H54 (cell line): ENCODE measurements at regions not wholly inside any gene's neighbourhood (a gene's known extent, or its start where the extent isn't known, plus 50 kb on each side); places are given as distances from the start of the nearest gene placed in this dataset.

ENCODE experiments used
- DNase-seq: peaks from one replicate; pipeline ENCODE4 v3.0.0; 2011; ENCODE audit warnings: low spot score, mixed read lengths; ENCODE audit not compliant: insufficient read length
- FAIRE-seq: peaks from 3 replicates; lab custom pipeline; 2011; peaks lifted over from hg19 to GRCh38; lab: Jason Lieb, UNC
- POLR2A ChIP-seq: IDR thresholded peaks from 2 replicates; pipeline ENCODE4 v1.6.1; 2011; ENCODE audit warnings: low read depth, mild to moderate bottlenecking, low read length

DNA sequence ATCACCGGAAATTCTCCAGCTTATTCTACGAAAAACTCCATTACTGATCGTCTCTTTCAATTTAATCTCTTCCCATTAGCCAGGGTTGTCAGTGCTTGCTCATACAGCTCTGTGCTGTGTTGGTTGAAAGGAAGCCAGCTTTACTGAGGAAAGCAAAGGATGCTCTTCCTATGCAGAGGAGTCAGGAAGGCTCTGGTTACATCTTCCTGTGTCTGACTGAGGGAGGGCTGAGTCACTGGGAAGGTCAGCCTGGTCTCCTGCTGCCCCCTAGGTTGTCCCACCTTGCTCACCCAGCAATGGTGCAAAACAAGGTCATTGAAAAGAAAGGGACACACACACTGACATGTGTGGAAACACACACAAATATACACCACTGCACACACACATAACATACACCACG is 975.6 kb downstream of the DCDC2C start:
- DNase-seq: no peak
- FAIRE-seq: no peak
- no peak for TF ChIP-seq POLR2A

DNA sequence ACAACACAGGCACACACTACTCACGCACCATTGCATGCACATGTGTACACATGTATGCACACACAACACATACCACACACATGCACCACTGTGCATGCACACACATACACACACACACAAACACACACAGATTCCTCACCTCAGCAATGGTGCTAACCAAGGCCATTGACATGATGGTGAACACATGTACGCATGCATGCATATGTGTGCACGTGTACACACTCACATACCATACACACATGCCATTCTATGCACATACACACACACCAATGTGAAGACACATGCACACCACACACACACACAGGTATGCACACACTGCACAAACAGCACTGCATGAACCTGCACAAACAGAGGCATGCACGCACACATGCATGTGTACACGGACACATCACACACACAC is 976.0 kb downstream of the DCDC2C start:
- FAIRE-seq: no peak
- TF ChIP-seq POLR2A: no peak

DNA sequence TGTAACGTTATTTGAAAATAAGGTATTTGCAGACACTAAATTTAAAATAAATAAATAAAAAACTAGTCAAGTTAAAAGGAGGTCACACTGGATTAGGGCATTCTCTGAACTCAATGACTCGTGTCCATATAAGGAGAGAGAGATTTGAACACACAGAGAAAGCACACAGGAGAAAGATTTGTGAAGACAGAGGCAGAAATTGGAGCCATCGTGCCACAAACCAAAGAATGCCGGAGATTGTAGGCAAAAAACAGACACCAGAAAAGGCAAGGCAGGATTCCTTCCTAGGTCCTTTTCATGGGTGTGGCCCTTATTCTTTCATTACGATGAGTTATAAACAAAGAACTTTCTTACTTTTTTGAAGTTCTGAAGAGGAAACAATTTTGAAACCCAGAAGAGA is 981.5 kb downstream of the DCDC2C start:
- DNase-seq (no peak), FAIRE-seq (no peak)
- no peak for TF ChIP-seq POLR2A

More for the DNA sequence above, 976.0 kb downstream of the DCDC2C start:
- no peak for DNase-seq

DNA sequence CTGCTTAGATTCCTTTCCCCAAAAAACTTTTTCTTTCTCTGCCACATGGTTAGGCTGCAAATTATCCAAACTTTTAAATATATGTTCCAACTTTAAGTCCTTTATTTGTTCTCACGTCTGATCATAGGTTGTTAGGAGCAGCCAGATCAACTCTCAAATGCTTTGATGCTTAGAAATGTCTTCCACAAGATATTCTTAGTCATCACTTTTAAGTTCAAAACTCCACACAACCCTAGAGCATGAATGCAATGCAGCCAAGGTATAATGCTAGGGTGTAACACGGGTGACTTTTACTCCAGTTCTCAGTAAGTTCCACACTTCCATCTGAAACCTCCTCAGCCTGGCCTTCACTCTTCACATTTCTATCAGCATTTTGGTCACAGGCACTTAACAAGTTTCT is 987.5 kb downstream of the DCDC2C start:
- no peak for TF ChIP-seq POLR2A
- FAIRE-seq: no peak
- DNase-seq: no peak

DNA sequence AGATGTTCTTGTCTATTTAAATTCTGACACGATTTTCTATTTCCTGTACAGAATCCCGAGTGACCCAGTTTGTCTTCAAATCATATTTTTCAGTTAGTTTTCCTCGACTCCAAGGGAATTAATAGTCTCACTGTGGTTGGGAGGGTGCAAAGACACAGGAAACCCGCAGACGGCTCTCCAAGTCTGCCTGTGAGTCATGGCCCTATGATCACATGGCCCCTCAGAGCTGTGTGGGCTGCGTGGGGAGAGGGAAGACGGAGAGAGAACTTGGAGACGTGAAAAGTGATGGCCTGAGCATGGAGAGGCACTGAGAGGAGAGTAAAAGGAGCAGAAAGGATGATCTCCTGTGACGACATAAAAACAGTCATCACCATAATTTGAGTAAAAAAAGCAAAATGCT is 989.9 kb downstream of the DCDC2C start:
- no peak for TF ChIP-seq POLR2A
- no peak for FAIRE-seq
- no peak for DNase-seq

DNA sequence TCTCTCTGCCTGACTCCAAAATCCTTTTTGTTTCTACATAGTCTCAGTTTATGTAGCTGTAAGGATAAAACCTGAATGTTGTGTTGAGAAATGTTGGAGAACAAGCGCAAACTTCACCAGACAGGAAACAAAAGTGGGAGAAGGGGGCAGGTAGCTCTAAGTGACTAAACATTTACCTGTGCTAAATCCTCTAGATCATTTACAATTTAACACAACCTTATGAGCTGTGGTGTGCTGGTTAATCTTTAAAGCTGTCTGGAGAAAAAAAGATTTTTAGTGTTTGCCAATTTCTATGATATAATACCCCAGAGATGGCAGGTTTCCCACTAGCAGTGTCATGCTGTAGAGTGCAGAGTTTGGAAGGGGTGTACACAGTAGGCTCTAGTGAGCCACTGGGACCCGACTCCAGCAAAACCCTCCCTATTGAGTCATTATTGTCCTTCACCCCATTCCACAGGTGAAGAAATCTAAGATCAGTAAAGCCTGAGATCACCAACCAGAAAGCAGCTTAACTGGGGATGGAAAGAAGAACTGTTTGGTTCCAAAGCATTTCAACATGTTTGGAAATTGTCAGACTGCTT is 992.0 kb downstream of the DCDC2C start:
- TF ChIP-seq POLR2A: no peak
- FAIRE-seq: no peak
- no peak for DNase-seq

DNA sequence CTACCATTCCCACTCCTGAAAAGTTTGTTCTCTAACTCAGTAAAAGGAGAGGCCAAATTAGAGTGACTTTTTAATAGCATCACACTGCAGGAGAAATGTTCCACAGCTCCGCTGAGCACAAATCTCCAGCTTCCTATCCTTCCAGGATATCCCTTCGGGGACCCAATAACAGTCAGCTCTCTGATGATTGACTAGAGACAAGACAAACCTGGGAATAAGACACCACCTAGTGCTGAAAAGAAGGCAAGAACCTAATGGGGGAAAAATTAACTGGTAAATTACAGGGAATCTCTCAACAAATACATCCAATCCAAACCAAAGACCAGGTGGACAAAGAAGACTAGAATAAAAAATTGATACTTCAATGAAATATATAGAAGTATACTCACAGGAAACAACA is 977.1 kb upstream of the SOX11 start:
- TF ChIP-seq POLR2A: no peak
- FAIRE-seq (no peak), DNase-seq (no peak)

DNA sequence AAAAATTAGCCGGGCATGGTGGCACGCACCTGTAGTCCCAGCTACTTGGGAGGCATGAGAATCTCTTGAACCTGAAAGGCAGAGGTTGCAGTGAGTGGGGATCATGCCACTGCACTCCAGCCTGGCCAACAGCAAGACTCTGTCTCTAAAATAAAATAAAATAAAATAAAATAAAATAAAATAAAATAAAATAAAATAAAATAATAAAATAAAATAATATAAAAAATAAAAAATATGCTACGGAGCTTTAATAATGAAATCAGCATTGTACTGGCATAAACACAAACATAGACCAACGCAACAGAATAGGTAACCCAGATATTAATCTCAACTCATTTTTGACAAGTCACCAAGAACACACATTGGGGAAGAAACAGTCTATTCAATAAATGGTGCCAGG is 973.4 kb upstream of the SOX11 start:
- DNase-seq (no peak), FAIRE-seq (no peak)
- no peak for TF ChIP-seq POLR2A

DNA sequence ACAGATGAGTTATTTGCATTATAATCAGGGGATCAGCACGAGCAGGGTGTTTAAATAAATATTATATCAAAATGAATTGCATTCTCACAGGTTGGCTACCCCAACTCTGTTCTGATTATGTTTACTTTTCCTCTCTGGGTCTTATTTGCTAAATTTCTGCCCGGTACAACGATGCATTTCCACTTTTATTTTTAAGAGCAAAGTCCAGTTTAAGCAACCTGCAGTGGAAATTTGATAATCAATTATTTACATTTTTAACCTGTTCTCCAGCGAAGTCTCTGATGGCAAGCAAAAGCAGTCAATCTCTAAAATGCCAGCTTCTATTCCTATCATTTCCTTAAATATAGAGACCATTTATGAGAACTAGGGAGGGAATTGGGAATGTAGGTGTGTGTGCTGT is 966.6 kb upstream of the SOX11 start:
- no peak for DNase-seq
- no peak for FAIRE-seq
- TF ChIP-seq POLR2A: no peak

DNA sequence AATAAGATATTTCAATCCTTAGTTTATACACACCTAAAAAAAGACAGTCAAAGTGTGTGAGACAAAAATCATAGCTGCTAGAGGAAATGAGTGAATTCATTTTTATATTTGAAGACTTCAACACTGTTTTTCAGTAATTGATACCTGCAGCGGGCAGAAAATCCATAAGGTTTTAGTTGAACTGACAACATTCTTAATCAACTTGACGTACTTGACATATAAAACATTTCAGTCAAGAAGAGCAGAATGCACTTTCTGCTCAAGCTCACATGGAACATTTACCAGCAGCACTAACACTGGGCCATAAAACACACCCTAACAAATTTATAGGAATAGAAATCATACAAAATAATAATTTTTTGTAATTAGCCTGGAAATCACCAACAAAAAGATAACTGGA is 959.6 kb upstream of the SOX11 start:
- no peak for FAIRE-seq
- DNase-seq: no peak
- TF ChIP-seq POLR2A: no peak

DNA sequence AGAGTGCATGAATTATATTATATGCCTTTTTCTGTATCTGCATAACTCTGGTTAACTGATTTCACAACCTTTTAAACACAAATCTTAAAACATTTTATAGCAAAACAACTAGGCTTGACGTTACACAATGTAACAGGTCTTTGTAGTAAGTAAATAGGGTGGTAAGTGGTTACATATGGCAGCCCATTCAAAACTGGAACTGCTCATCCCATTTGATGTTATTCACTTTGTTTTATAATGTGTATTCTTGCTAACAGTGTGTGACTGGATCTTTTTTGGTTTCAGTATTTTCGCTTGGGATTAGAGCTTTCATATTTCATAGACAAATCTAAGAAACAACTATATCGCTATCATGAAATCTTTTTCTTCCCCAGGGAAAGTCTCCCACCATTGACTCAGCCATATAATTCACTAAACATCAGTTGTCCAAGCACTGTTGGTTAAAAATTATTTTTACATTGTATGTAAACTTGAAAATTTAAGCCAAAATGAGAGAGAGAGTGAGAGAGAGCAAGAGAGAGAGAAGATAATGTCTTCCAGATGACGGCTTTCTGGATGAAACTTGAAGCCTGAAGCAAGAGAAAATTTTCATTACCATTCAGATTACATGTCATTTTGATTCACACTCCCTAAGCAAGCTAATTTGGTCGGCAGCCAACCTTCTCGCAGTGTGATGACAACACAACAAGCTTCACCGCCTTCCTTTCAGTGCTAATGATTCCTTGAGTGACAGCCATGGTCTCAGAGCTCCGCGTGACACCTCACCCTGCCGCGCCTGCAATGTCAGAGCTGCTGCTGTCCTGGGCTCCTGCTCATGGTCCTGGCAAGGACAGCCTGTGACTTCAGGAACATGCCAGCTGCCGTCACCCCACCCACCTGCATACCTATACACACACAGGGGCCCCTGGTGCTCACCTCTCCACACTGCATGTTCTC is 946.9 kb upstream of the SOX11 start:
- FAIRE-seq (no peak), DNase-seq (no peak)
- TF ChIP-seq POLR2A: no peak

DNA sequence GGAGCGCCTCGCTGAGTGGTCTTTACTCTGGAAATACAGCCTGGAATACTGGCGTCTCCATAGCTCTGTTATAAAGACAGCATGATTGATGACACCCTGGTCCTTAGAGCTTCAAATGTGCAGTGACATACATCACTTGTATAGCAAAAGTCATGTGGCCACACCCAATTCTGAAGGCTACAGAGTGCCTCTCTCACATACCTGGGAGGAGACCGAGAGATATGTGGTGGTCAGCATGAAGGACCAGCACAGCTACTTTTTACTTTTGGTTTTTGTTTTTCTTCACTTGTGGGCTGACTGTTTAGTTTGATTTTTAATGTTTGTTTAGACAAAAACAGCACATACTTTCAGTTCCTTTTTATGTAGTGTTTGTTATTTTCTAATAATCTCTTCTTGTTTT is 938.5 kb upstream of the SOX11 start:
- TF ChIP-seq POLR2A: no peak
- FAIRE-seq (no peak), DNase-seq (no peak)

DNA sequence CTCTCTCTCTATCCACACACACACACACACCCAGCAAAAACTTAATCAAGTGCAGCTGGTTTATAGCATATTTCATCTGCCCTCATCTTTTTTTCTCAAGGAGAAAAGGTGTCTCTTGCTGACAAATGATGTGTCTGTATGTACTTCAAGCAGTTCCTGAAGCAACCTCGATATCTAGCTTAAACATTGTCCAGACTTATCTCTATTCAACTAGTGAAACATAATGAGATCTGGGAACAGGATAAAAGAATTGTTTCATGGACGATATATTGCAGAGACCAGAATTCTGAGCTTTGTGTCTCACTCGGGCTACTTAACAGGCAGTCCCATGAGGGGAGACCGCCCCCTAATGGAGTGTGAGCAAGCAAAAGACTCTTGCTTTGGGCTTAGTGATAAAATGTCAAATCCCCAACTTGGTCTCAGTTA is 929.2 kb upstream of the SOX11 start:
- no peak for TF ChIP-seq POLR2A
- no peak for DNase-seq
- FAIRE-seq: no peak

DNA sequence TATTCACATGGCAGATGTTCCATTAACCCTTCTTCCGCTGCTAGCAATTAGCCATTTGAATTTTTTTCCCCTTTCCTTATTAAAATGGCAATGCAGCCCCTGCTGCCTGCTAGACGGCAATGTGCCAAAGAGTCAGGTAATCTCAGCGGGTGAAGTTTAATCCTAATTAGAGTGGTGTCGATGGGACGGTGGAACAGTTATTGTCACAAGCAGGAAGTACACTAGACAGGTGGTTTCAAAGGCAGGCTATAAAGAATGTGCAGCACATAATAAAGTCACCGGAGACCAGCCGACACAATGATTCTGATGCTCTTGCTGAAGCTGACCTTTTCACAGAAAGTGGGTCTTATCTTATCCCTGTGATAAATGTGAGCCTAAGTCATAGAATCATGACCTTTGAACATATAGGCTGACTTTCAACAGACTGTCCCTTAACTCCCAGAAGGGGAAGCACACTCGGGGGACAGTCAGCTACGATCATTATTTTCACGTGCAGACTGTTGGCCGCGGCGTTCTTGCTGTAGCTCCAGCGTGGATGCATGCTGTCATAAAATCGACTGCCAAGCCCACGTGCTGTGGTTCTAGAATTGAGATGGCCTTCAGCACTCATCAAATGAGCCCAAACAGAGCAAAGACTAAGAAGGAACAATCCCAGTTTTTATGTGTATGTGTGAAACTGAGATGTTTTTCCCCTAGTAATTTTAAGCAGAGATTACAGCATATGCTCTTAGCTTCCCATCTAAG is 926.2 kb upstream of the SOX11 start:
- DNase-seq: no peak
- no peak for FAIRE-seq
- TF ChIP-seq POLR2A: no peak

DNA sequence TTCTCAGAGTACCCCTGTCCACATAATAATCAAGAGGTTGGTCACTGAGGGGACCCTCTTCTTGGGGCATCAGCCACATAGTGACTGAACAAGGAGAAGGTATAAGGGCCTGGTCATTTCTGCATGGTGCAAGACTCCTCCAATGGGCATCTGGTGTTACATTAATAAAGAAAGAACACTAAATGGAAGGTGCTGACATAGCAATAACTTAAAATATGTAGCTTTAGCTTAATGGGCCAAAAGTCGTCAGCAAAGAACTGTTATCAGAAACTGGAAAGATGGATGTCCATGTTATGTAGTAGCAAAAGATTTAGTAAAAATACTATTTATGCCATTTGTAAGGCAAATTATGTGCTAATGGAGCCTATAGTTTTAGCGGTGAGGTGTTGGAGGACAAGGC is 916.5 kb upstream of the SOX11 start:
- no peak for TF ChIP-seq POLR2A

More for the DNA sequence above, 916.5 kb upstream of the SOX11 start:
- no peak for DNase-seq
- FAIRE-seq: no peak
